CD4-positive, alpha-beta T cell (primary cell): ENCODE measurements at regions not wholly inside any gene's neighbourhood (a gene's known extent, or its start where the extent isn't known, plus 50 kb on each side); places are given as distances from the start of the nearest gene placed in this dataset.

Experiments used
- ATAC-seq: fragments of 200-7000 bp; cut with Tn5 transposase; one replicate; pipeline ENCODE4 v1.10.0; 2022; ENCODE audit warnings: mild to moderate bottlenecking; ENCODE audit not compliant: poor library complexity
- CTCF ChIA-PET: fragments of 350-600 bp; sonication (Branson Sonifier 250); formaldehyde crosslinking; loops from one replicate; lab custom pipeline; 2021; ENCODE audit warnings: antibody characterized with exemption, inconsistent platforms; lab: Charles Lee
- POLR2A ChIA-PET: fragments of 350-600 bp; sonication (Branson Sonifier 250); formaldehyde crosslinking; loops from one replicate; lab custom pipeline; 2021; ENCODE audit warnings: antibody characterized with exemption, inconsistent platforms; lab: Charles Lee
- DNase-seq, 14 experiments: peaks; one replicate each; pipeline ENCODE4 v3.0.0-alpha.2; 2013 to 2020; ENCODE audit warnings: mixed read lengths in 2 of 14
- H3K27ac ChIP-seq, 2 donors: one replicate each; pipeline versions ENCODE4 v1.5.1 to v1.7.0; 2013; ENCODE audit warnings: low read length in 2 of 2, low read depth in 1 of 2, mild to moderate bottlenecking in 1 of 2
- H3K27me3 ChIP-seq, 2 experiments: 1 replicate in 1 of 2; 2 replicates in 1 of 2; pipeline versions ENCODE4 v1.6.1 to v1.7.0; 2013; ENCODE audit warnings: low read length in 2 of 2, control low read depth in 1 of 2, mild to moderate bottlenecking in 1 of 2, moderate library complexity in 1 of 2; ENCODE audit not compliant: insufficient read depth in 2 of 2, control insufficient read depth in 1 of 2
- H3K36me3 ChIP-seq: one replicate; pipeline ENCODE4 v1.6.1; 2013; ENCODE audit warnings: low read length, control low read depth; ENCODE audit not compliant: insufficient read depth
- H3K4me1 ChIP-seq: one replicate; pipeline ENCODE4 v1.6.1; 2013; ENCODE audit warnings: low read length, control low read depth; ENCODE audit not compliant: insufficient read depth
- H3K4me3 ChIP-seq: one replicate; pipeline ENCODE4 v1.5.1; 2013; ENCODE audit warnings: mild to moderate bottlenecking, low read length, moderate library complexity
- H3K9me3 ChIP-seq, 2 experiments: 1 replicate in 1 of 2; 2 replicates in 1 of 2; pipeline versions ENCODE4 v1.6.1 to v1.7.0; 2013; ENCODE audit warnings: low read length in 2 of 2, mild to moderate bottlenecking in 2 of 2, control low read depth in 1 of 2, moderate library complexity in 1 of 2; ENCODE audit not compliant: control insufficient read depth in 1 of 2, insufficient read depth in 1 of 2
- H3K27ac Mint-ChIP-seq: one replicate; pipeline ENCODE4 v1.8.0; 2020; ENCODE audit warnings: mixed read lengths
- H3K27me3 Mint-ChIP-seq: one replicate; pipeline ENCODE4 v1.8.0; 2021; ENCODE audit warnings: mixed read lengths
- H3K36me3 Mint-ChIP-seq: one replicate; pipeline ENCODE4 v1.8.0; 2021; ENCODE audit warnings: low read depth, mixed read lengths
- H3K4me1 Mint-ChIP-seq: one replicate; pipeline ENCODE4 v1.8.0; 2021; ENCODE audit warnings: low read depth, mixed read lengths
- H3K4me3 Mint-ChIP-seq: one replicate; pipeline ENCODE4 v1.8.0; 2020; ENCODE audit warnings: mild to moderate bottlenecking, mixed read lengths
- H3K9me3 Mint-ChIP-seq: one replicate; pipeline ENCODE4 v1.8.0; 2020; ENCODE audit warnings: mixed read lengths
- CTCF ChIP-seq: fragments of 200-600 bp; IDR thresholded peaks from one replicate; pipeline ENCODE4 v1.8.0; 2022; ENCODE audit warnings: antibody characterized with exemption, mild to moderate bottlenecking
- intact Hi-C, 2 experiments: fragments of 100-400 bp; cut with DNase I in 1 of 2; cut with micrococcal nuclease in 1 of 2; formaldehyde crosslinking; loops; one replicate each; pipeline versions ENCODE4 v1.15.1 to v1.9.0; 2023 to 2025; cut with DNase I, micrococcal nuclease

GRCh38 chr2:122545821-122546220, 790.4 kb downstream of the TSN start:
- intact Hi-C loops: no loop called here
- Histone ChIP-seq H3K36me3 (no peaks in the 10 kb centered on the region), H3K9me3 (no peaks in the 10 kb centered on the region), H3K27ac (no peak overlapping the region), H3K27me3 (no peaks in the 10 kb centered on the region), H3K4me1 (no peaks in the 10 kb centered on the region), H3K4me3 (no peak overlapping the region)
- Mint-ChIP-seq H3K27ac (no peak overlapping the region), H3K9me3 (peaks cover 10% of the 10 kb centered on the region), H3K4me1 (no peaks in the 10 kb centered on the region), H3K27me3 (no peaks in the 10 kb centered on the region), H3K4me3 (no peak overlapping the region), H3K36me3 (no peaks in the 10 kb centered on the region)
- no peak for TF ChIP-seq CTCF
- ChIA-PET POLR2A (no interaction called here), CTCF (no interaction called here)
- no peak for DNase-seq
- ATAC-seq: no peak

DNA sequence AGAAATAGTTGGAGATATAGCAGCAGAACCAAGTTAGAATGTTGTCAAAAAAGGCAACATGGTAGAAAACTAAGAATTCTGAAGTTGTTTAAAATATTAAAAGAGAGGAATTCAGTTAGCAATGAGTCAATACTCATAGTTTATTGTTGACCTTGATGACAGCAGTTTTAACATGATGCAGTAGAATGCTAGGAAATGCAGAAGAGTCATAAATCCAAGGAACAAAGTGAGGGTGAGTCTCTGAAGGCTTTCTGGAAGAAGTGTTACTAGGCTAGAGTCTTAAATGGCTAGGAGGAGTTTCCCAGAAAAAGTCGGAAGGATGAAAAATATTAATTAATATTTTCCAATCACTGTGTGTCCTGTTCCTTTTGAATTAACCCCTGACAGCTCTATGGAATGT, 807.3 kb downstream of the TSN start:
- ChIA-PET CTCF (no interaction called here), POLR2A (no interaction called here)
- Mint-ChIP-seq H3K4me3 (no peak overlapping the region), H3K9me3 (peaks cover 3% of the 10 kb centered on the region), H3K4me1 (no peaks in the 10 kb centered on the region), H3K36me3 (no peaks in the 10 kb centered on the region), H3K27me3 (no peaks in the 10 kb centered on the region), H3K27ac (no peak overlapping the region)
- Histone ChIP-seq H3K4me3 (no peak overlapping the region), H3K27me3 (no peaks in the 10 kb centered on the region), H3K4me1 (no peaks in the 10 kb centered on the region), H3K9me3 (no peaks in the 10 kb centered on the region), H3K27ac (no peak overlapping the region), H3K36me3 (no peaks in the 10 kb centered on the region)
- no peak for DNase-seq
- intact Hi-C loops: no loop called here
- TF ChIP-seq CTCF: no peak
- no peak for ATAC-seq

GRCh38 chr2:122563781-122564180, 808.3 kb downstream of the TSN start:
- Histone ChIP-seq H3K27me3 (no peaks in the 10 kb centered on the region), H3K4me1 (no peaks in the 10 kb centered on the region), H3K27ac (no peak overlapping the region), H3K9me3 (no peaks in the 10 kb centered on the region), H3K4me3 (no peak overlapping the region), H3K36me3 (no peaks in the 10 kb centered on the region)
- no peak overlapping the region for H3K27ac Mint-ChIP-seq
- H3K27me3 Mint-ChIP-seq: no peaks in the 10 kb centered on the region
- POLR2A ChIA-PET: no interaction called here
- peaks cover 3% of the 10 kb centered on the region for H3K9me3 Mint-ChIP-seq
- CTCF ChIA-PET: no interaction called here
- intact Hi-C loops: no loop called here
- no peaks in the 10 kb centered on the region for H3K36me3 Mint-ChIP-seq
- H3K4me1 Mint-ChIP-seq: no peaks in the 10 kb centered on the region
- no peak for ATAC-seq
- no peak for DNase-seq
- H3K4me3 Mint-ChIP-seq: no peak overlapping the region
- no peak for TF ChIP-seq CTCF
